ENCODE measurements at regions not wholly inside any gene's neighbourhood (a gene's known extent, or its start where the extent isn't known, plus 50 kb on each side); places are given as distances from the start of the nearest gene placed in this dataset.

GRCh38 chr11:128105950-128106349 is 481.4 kb downstream of the ETS1 start (continued):
- TF ChIP-seq ZNF462 (CRISPR knock-in tag; IDR thresholded peaks at IDR 0.05) (no peak), POLR2AphosphoS5 (IDR thresholded peaks at IDR 0.05; ENCODE audit: low read depth) (no peak), EZH2phosphoT487 (IDR thresholded peaks at IDR 0.05; ENCODE audit: unreplicated experiment) (no peak), CREB1 (CRISPR knock-in tag; IDR thresholded peaks at IDR 0.05; ENCODE audit: low read depth) (no peak), ZNF331 (CRISPR knock-in tag; IDR thresholded peaks at IDR 0.05; ENCODE audit: low read depth) (no peak)

- Histone ChIP-seq H3K4me3 (no peak overlapping the region), H3K4me2 (no peak overlapping the region), H3K36me3 (ENCODE audit: insufficient read depth) (no peaks in the 10 kb centered on the region), H3K79me2 (replicated peaks; ENCODE audit: insufficient read depth) (no peaks in the 10 kb centered on the region), H3K27me3 (ENCODE audit: insufficient read depth) (no peaks in the 10 kb centered on the region), H2AFZ (no peak overlapping the region), H3K9me2 (ENCODE audit: insufficient read depth) (0 out of 2 replicates have a peak, but pooled peaks cover 6% of the 10 kb centered on the region), H3K4me1 (ENCODE audit: insufficient read depth) (no peaks in the 10 kb centered on the region), H3K27ac (ENCODE audit: low read depth) (no peak overlapping the region), H3F3A (replicated peaks; ENCODE audit: low read depth) (no peaks in the 10 kb centered on the region), H4K20me1 (replicated peaks; ENCODE audit: insufficient read depth) (no peaks in the 10 kb centered on the region)
- no peaks in the 10 kb centered on the region for H3K36me3 Mint-ChIP-seq (ENCODE audit: low read depth)
- H3K9me3 Mint-ChIP-seq: no peaks in the 10 kb centered on the region
- H3K4me1 Mint-ChIP-seq: peaks cover 14% of the 10 kb centered on the region
- H3K27ac Mint-ChIP-seq: no peak overlapping the region
- no peak for DNase-seq (ENCODE audit: low spot score)
- no peak for ATAC-seq
- H3K4me3 Mint-ChIP-seq: no peak overlapping the region
- H3K27me3 Mint-ChIP-seq (ENCODE audit: insufficient read depth, low read depth, poor library complexity): peaks cover 4% of the 10 kb centered on the region
- no peak for TF ChIP-seq ZNF331 (CRISPR knock-in tag; IDR thresholded peaks at IDR 0.05; ENCODE audit: low read depth)
- no peak for TF ChIP-seq EZH2phosphoT487 (IDR thresholded peaks at IDR 0.05; ENCODE audit: unreplicated experiment)
- no peak for TF ChIP-seq CREB1 (CRISPR knock-in tag; IDR thresholded peaks at IDR 0.05; ENCODE audit: low read depth)
- no peak for TF ChIP-seq ZNF462 (CRISPR knock-in tag; IDR thresholded peaks at IDR 0.05)
These were observed 481.8 kb downstream of the ETS1 start for GRCh38 chr11:128105511-128105910.

Measured in GM23338 (cell line).